Testis (tissue), 2 donors: ENCODE measurements at regions not wholly inside any gene's neighbourhood (a gene's known extent, or its start where the extent isn't known, plus 50 kb on each side); places are given as distances from the start of the nearest gene placed in this dataset.

Source experiments
- POLR2A ChIP-seq: fragments of 450-650 bp; IDR thresholded peaks from one replicate; pipeline ENCODE4 v1.6.1; 2017; ENCODE audit warnings: antibody characterized with exemption, mild to moderate bottlenecking, moderate library complexity
- TF ChIP-seq, protein P1 (sequence below), 3 experiments: fragments of 450-650 bp in 2 of 3; fragments of 200-600 bp in 1 of 3; sonication (generic) in 1 of 3; IDR thresholded peaks; one replicate each; pipeline ENCODE4 v1.5.1; 2016 to 2019; ENCODE audit warnings: antibody characterized with exemption in 3 of 3, mild to moderate bottlenecking in 2 of 3, moderate library complexity in 1 of 3

DNA sequence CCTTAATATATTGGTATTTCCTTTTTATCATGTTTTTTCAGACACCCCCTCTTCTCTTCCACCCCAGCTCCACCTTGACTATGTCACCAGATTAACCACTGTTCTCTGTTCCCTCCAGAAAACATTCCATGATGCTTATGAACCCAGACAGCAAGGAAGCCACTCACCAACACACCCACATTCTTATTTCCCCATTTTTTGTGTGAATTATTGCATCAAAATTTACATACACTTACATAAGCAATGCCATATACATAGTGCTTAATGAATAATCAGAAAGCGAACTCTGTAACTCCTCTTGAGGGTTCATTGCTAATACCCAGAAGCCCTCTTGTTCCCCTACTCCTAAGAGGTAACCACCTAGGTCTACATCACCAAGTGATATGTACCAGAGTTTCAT lies 182.3 kb upstream of the CDYL start:
- no peak for TF ChIP-seq POLR2A
- TF ChIP-seq, protein P1, sequence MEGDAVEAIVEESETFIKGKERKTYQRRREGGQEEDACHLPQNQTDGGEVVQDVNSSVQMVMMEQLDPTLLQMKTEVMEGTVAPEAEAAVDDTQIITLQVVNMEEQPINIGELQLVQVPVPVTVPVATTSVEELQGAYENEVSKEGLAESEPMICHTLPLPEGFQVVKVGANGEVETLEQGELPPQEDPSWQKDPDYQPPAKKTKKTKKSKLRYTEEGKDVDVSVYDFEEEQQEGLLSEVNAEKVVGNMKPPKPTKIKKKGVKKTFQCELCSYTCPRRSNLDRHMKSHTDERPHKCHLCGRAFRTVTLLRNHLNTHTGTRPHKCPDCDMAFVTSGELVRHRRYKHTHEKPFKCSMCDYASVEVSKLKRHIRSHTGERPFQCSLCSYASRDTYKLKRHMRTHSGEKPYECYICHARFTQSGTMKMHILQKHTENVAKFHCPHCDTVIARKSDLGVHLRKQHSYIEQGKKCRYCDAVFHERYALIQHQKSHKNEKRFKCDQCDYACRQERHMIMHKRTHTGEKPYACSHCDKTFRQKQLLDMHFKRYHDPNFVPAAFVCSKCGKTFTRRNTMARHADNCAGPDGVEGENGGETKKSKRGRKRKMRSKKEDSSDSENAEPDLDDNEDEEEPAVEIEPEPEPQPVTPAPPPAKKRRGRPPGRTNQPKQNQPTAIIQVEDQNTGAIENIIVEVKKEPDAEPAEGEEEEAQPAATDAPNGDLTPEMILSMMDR (IDR thresholded peaks at IDR 0.05): no peak
